Panc1 (cell line): ENCODE measurements at regions not wholly inside any gene's neighbourhood (a gene's known extent, or its start where the extent isn't known, plus 50 kb on each side); places are given as distances from the start of the nearest gene placed in this dataset.

Source experiments
- ATAC-seq: fragments of 200-7000 bp; cut with Tn5 transposase; 2 replicates; pipeline ENCODE4 v1.9.1; 2020; ENCODE audit warnings: mild to moderate bottlenecking, moderate library complexity
- BruUV-seq: library from RNA; stranded (reverse); fragments of 400-500 nt; replicated peaks from 2 replicates; lab custom pipeline; 2021; lab: Mats Ljungman, UMichigan
- CTCF ChIA-PET: fragments of 300-600 bp; sonication (Branson Sonifier 250); formaldehyde crosslinking; loops from one replicate; lab custom pipeline; 2022; ENCODE audit warnings: antibody characterized with exemption; lab: Charles Lee
- POLR2A ChIA-PET: fragments of 300-600 bp; sonication (Branson Sonifier 250); formaldehyde crosslinking; loops from one replicate; lab custom pipeline; 2022; ENCODE audit warnings: antibody characterized with exemption; lab: Charles Lee
- DNase-seq: peaks from one replicate; pipeline ENCODE4 v3.0.0-alpha.2; 2010; ENCODE audit warnings: low read depth, low spot score
- H3K27ac ChIP-seq: 2 replicates; pipeline ENCODE4 v1.5.1; 2011; ENCODE audit warnings: mild to moderate bottlenecking, low read length, inconsistent platforms
- H3K27me3 ChIP-seq: fragments of 200-500 bp; sonication (Bioruptor generic); 2 replicates; pipeline ENCODE4 v1.6.0; 2014; ENCODE audit warnings: low read length, inconsistent platforms; ENCODE audit not compliant: control insufficient read depth, insufficient read depth
- H3K36me3 ChIP-seq: fragments of 200-500 bp; sonication (Bioruptor generic); 2 replicates; pipeline ENCODE4 v1.5.1; 2014; ENCODE audit warnings: inconsistent platforms, mild to moderate bottlenecking, low read length, moderate library complexity; ENCODE audit not compliant: control insufficient read depth, insufficient read depth
- H3K4me1 ChIP-seq: 2 replicates; pipeline ENCODE4 v1.5.1; 2011; ENCODE audit warnings: inconsistent platforms, mild to moderate bottlenecking, low read length, moderate library complexity; ENCODE audit not compliant: control insufficient read depth, insufficient read depth
- H3K4me3 ChIP-seq, 2 experiments: 2 replicates each; pipeline ENCODE4 v1.5.1; 2011 to 2012; ENCODE audit warnings: low read depth in 2 of 2, low read length in 2 of 2, mild to moderate bottlenecking in 2 of 2, inconsistent platforms in 1 of 2, moderate library complexity in 1 of 2
- H3K9me3 ChIP-seq: fragments of 200-500 bp; sonication (Bioruptor generic); 2 replicates; pipeline ENCODE4 v1.5.1; 2014; ENCODE audit warnings: low read depth, mild to moderate bottlenecking, inconsistent platforms, low read length, moderate library complexity; ENCODE audit not compliant: control insufficient read depth, insufficient read depth
- CTCF ChIP-seq: fragments of 450-650 bp; IDR thresholded peaks from 2 replicates; pipeline ENCODE4 v1.5.1; 2017; ENCODE audit warnings: mild to moderate bottlenecking
- POLR2AphosphoS5 ChIP-seq: IDR thresholded peaks from 2 replicates; pipeline ENCODE4 v1.6.1; 2012; ENCODE audit warnings: mild to moderate bottlenecking, low read depth, low read length, moderate library complexity
- REST ChIP-seq, 2 experiments: IDR thresholded peaks; 2 replicates each; pipeline ENCODE4 v1.6.1; 2011 to 2012; ENCODE audit warnings: low read depth in 2 of 2, control low read depth in 1 of 2, low read length in 1 of 2, mild to moderate bottlenecking in 1 of 2, moderate library complexity in 1 of 2; ENCODE audit not compliant: insufficient read depth in 1 of 2
- SIN3A ChIP-seq: IDR thresholded peaks from 2 replicates; pipeline ENCODE4 v1.6.1; 2012; ENCODE audit warnings: low read depth, mild to moderate bottlenecking, low read length, moderate library complexity, borderline replicate concordance; ENCODE audit not compliant: insufficient read depth
- TCF7L2 ChIP-seq: IDR thresholded peaks from 2 replicates; pipeline ENCODE4 v1.6.1; 2011; ENCODE audit warnings: mild to moderate bottlenecking, low read depth, low read length, inconsistent platforms
- in situ Hi-C: cut with HindIII; loops from 2 replicates; pipeline ENCODE4 v1.10.0; 2016; ENCODE audit warnings: low sequenced_read_pairs, low pct_unique_long_range_greater_than_20kb
- intact Hi-C: fragments of 100-400 bp; cut with micrococcal nuclease; formaldehyde crosslinking; loops from one replicate; pipeline ENCODE4 v1.10.0; 2022; ENCODE audit not compliant: unreplicated experiment

DNA sequence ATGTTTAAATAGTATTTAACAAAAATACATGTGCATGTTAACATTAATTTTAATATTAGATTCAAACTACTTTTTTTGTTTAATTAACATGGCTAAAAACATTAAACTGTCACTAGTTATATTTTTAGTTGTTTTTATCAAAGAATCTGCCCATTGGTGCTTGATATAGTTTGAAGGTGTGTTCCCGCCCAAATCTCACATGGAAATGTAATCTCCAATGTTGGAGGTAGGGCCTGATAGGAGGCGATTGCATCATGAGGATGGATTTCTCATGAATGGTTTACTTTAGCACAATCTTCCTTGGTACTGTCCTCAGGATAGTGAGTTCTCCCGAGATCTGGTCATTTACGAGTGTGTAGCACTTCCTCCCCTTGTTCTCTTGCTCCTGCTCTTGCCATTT is 2459.4 kb downstream of the PCDH9 start:
- intact Hi-C loops = no loop called here
- BruUV-seq = no TSS peak
- in situ Hi-C loops = no loop called here
- ChIA-PET CTCF (no interaction called here), POLR2A (no interaction called here)
- TF ChIP-seq POLR2AphosphoS5 (no peak), REST (IDR thresholded peaks at IDR 0.05; ENCODE audit: insufficient read depth in 1 of 2, low read depth in 2 of 2, low read length in 1 of 2) (no peak), SIN3A (no peak), CTCF (no peak), TCF7L2 (no peak)
- H3K27ac ChIP-seq = no peak overlapping the region
- H3K27me3 ChIP-seq = no peaks in the 10 kb centered on the region
- no peaks in the 10 kb centered on the region for H3K9me3 ChIP-seq
- no peak for DNase-seq
- H3K4me1 ChIP-seq = no peaks in the 10 kb centered on the region
- no peak for ATAC-seq
- no peaks in the 10 kb centered on the region for H3K36me3 ChIP-seq
- no peak overlapping the region for H3K4me3 ChIP-seq

DNA sequence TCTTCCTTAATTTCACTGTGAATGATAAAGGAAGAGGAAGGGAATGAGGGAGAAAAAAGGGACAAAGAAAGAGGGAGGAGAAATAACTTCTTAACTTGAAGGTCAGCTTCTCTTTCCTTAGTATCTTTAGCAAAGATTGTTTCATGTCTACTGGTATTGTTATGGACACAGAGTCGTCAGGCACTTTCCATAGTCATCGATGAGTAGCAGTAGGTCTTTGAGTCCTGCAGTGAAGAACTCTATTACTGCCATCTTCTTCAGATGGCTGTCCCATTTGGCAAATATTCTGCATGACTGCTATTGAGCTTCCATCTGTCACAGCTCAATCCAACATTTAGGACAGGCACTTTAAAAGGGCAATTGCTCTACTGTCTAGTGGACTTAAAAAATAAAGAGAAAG is 2463.1 kb downstream of the PCDH9 start:
- Histone ChIP-seq H3K4me1 (no peaks in the 10 kb centered on the region), H3K9me3 (no peaks in the 10 kb centered on the region), H3K27me3 (no peaks in the 10 kb centered on the region), H3K27ac (no peak overlapping the region), H3K4me3 (no peak overlapping the region), H3K36me3 (no peaks in the 10 kb centered on the region)
- no TSS peak for BruUV-seq
- CTCF ChIA-PET = no interaction called here
- TF ChIP-seq REST (IDR thresholded peaks at IDR 0.05; ENCODE audit: insufficient read depth in 1 of 2, low read depth in 2 of 2, low read length in 1 of 2) = no peak
- in situ Hi-C loops = no loop called here
- ATAC-seq = no peak
- intact Hi-C loops = no loop called here
- no peak for DNase-seq
- POLR2A ChIA-PET = no interaction called here
